ENCODE measurements at regions not wholly inside any gene's neighbourhood (a gene's known extent, or its start where the extent isn't known, plus 50 kb on each side); places are given as distances from the start of the nearest gene placed in this dataset.
"Not testable (repeated sequence)": the region's sequence is repeated elsewhere in the genome, so short reads cannot be mapped to it uniquely, and the experiment has no call there.

- no peak for DNase-seq
Measured at GRCh38 chr1:38658883-38659282, 200.7 kb downstream of the RRAGC start.

DNA sequence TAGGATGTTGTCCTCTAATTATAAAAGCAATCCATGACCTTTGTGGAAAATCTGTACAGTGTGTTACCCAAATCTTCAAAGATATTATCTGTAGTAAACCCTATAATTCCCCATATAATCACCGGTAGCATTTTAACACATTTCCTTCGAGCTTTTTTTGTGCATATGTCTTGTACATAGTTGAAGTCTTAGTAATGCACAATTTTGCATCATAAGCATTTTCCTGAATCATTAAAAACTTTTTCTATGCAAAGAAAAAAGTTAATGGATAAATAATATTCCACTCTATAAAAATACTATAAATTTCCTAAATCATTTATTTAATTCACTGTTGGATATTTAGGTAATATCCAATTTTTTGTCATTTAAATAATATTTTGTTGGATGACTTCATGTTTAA is 201.7 kb downstream of the RRAGC start:
- DNase-seq = no peak

DNA sequence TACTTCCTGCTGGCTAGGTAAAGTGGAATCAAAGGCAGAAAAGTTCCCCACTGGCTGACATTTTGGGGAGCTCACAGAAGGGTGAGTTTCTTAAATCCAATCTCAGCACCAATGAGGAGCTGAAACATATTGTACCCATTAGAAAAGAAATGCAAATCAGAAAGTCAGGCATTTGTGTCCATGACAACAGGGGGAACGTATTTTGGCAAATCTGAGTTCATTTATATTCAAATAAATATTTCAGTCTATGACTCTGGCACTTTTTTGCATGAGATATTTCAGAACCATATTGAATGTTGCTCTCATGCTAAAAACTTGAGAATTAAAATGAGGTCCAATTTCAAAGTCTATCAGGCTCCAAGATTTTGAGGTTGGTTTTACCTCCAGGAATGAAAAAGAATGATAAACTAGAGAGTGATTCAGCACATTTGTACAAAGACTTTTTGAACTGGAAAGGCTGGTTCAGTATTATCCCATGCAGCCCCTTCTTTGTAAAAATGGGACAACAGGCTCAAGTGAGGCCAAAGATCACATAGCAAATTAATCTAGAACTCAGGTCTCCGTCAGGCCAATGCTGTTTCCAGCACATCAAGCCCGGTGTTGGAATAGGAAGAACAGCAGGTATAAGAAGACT is 202.2 kb downstream of the RRAGC start:
- DNase-seq = no peak

DNA sequence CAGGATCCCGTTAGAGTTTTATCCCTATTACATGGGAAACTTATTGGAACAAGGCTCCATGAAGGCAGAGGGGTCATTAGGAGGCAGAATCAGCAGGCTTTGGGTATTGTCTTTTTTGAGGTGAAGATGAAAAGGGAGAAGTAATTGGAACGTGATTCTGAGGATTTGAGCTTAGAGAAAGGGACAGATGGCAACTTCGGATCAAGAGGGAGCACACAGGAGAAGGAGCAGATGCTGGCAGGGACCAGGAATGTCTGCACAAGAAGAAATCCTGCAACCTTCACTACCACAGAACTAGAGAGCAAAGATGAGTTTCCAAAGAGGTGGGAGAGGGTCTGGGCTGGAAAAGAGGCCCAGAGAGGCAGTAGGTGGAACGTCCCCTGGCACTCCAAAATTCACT is 202.8 kb downstream of the RRAGC start:
- DNase-seq = no peak

GRCh38 chr1:38652217-38652616 is 207.4 kb downstream of the RRAGC start:
- DNase-seq = no peak

DNA sequence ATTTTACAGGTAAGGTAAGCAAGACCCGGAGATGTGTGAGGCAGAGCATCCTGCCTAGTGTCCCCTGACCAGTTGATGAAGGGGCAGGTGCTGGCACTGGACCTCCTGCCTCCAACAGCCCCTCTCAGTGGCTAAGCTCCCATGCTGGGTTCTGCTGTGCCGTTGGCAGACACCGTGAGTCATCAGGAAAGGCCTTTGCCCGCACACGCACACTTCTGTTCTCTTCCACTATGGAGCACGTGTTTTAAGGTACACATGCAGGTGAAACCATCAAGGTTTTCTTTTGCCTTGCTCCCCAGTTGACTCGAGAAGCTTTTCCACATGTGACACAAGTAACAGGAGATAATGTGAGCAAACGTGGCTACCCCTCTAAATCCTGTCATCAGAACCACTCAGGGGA is 207.9 kb downstream of the RRAGC start:
- DNase-seq = no peak

GRCh38 chr1:38648417-38648816 is 211.2 kb downstream of the RRAGC start:
- DNase-seq = no peak

DNA sequence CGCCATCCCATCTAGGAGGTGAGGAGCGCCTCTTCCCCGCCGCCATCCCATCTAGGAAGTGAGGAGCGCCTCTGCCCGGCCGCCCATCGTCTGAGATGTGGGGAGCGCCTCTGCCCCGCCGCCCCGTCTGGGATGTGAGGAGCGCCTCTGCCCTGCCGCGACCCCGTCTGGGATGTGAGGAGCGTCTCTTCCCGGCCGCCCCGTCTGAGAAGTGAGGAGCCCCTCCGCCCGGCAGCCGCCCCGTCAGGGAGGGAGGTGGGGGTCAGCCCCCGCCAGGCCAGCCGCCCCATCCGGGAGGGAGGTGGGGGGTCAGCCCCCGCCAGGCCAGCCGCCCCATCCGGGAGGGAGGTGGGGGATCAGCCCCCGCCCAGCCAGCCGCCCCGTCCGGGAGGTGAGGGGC is 212.2 kb downstream of the RRAGC start:
- not testable (repeated sequence) for DNase-seq

- no peak for DNase-seq
Measured at GRCh38 chr1:38644092-38644491, 215.5 kb downstream of the RRAGC start.

- no peak for DNase-seq
Measured at GRCh38 chr1:38641661-38642060, 217.9 kb downstream of the RRAGC start.

DNA sequence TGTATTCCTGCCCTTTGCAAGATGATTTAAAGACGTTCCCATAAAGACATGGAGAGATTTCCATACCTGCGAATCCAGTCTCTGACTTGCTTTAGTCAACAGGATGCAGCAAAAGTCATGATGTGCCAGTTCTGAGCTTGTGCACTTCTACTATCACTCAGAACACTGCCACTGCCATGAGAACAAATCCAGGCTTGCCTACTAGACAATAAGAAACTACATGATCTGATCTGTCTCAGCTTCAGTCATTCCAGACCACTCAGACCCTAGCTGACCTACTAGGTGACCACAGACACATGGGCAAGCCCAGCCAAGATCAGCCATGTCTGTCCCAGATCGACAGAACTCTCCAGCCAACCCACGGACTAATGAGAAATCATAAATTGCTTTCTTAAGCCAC is 219.2 kb downstream of the RRAGC start:
- DNase-seq = no peak

DNA sequence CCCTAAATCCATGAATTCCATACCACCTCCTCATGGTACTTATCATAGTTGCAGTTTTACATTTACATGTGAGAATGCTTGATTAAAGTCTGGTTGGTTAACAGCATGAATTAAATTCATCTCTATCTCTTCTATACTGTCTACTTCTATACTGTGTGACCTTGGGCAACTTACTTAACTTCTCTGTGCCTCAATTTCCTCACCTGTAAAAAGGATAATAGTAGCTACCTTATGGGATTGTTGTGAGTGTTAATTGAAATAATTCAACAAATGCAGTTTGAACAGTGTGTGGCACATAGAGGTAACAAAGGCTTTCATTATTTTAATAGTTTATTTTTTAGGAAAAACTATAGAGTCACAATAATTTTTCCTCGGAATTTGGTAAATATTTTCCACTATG is 231.3 kb downstream of the RRAGC start:
- DNase-seq = no peak

DNA sequence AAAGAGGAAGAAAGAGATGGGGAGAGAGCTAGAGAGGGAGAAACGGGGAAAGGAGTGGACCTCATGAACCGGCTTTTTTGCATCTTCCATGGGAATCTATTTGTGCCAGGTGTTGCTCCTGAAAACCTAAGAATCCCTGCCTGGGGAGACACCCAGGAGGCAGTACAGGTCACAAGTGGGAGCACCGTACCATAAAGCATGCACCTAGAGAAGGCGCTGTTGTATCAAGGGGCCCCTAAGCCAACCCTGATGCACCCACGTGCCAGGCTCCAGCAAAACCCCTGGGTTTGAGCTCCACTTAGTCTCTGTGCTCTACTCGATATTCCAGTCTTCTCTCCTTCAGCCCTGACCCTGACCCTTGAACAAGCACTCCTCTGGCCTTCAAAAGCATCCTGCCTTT is 233.6 kb downstream of the RRAGC start:
- no peak for DNase-seq

- no peak for DNase-seq
Measured at GRCh38 chr1:38624336-38625039, 235.1 kb downstream of the RRAGC start.

GRCh38 chr1:38623529-38623928 is 236.0 kb downstream of the RRAGC start:
- DNase-seq = no peak

GRCh38 chr1:38622197-38622596 is 237.4 kb downstream of the RRAGC start:
- no peak for DNase-seq

DNA sequence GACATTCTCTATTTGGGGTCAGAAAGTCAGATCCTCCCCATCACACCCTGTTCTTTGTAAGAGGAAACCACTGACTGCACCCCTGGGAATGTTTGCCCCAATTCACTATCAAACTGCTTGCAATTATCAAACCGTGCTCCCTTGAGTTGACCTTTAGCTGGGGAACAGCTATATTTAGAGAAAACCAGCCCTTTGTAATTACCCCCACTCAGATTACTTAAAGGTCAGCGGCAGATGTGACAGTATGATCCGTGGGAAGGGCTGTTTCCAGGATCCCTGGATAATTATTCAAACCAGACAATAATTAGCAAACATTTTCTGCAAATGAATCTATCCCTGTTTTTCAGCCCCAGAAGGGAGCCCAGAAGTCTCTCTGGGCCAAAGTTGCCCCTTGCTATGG is 242.7 kb downstream of the RRAGC start:
- DNase-seq = no peak

DNA sequence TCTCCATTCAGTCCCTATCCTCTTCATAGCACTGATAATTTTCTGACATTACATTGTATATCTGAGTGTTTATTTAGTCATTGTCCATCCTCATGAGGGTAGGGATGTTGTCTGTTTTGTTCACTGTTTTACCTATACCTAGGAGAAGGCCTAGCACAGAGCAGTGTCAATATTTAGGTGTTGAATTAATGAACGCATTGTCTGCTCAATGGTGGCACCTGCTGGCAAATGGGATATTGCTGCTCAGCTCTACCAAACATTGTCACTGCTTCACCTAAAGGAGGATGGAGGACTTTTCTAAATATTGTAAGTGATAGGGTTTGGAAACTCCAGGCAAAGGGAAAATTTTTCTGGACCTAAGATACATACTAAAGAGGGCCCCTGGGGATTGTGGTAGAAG is 243.9 kb downstream of the RRAGC start:
- peak in 2 of 4 experiments; percentile 3 to 10 for DNase-seq

DNA sequence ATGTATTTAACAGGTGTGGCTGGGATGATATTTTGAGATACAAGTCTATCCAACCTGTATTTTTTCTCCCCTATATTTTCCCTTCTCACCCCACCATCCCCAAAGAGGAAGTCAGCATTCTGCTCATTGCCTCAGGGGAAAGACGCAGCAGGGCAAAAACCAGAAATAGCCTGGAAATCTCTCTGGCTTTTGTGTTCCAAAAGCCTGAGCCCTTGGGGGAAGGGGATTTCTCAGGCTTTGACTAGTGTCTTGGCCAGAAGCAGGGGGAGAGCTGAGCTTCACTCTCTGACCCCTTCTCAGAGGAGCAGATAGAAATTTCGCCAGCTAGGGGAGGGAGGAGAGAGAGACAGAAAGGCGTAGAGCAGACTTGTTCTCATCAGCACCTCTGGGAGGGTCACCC is 244.7 kb downstream of the RRAGC start:
- DNase-seq = no peak

DNA sequence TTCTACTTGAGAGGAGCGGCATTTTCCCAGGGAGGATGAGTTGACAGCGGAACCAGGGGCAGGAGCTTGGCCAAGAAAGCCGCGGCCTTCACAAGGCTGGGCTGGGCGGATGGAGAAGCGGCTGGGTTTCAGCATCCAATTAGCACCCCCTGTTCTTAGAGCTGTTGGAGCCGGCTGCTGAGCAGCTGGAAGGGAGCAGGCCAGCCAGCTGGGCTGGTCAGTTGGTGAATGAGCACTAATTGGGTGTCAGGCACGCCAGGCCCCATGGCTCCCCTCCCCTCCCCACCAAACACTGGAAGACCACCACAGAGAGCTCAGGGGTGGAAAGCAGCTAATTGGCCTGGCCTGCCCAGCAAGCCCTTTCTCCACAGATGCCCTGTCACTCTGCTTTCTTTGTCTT is 245.6 kb downstream of the RRAGC start:
- no peak for DNase-seq

- DNase-seq = no peak
Measured at GRCh38 chr1:38612951-38613350, 246.6 kb downstream of the RRAGC start.

- no peak for DNase-seq
Measured at GRCh38 chr1:38611664-38612211, 247.8 kb downstream of the RRAGC start.

DNA sequence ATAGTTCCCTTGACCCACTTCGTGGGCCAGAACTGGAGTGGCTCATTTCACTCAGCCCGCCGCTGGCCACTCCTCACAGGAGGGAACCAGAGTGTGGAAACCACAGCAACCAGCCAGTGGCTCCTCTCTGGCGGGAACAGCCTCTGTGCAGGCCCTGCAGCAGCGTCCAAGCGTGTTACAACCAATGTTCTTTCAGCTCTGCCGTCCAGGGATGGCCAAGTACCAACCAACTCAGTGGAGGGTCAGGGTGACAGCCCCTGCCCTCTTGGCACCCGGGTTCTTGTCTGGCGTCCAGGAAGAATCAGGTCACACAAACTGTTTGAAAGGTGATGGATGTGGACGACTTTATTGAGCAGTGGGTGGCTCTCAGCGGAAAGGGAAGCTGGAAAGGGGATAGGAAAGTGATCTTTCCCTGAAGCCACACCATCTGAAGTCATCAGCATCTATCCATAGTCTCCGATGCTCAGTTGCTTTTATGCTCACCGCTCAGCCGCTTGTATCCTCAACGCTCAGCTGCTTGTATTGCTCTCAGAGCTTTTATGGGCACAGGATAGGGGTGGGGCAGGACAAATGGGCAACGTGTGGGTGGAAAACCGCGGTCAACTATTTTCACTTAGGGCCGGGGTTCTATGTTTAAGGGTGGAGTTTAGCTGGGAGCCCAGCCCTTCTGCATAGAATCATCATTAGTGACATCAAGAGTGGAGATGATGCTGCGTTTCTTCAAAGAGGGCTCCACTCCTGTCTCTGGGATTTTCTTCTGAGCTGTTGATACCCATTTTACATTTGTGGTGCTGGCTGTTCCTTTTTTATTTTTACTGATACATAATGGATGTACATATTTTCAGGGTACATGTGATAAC is 250.2 kb downstream of the RRAGC start:
- DNase-seq = no peak

Measured in suppressor macrophage (primary cell).